CD4-positive, alpha-beta T cell treated with Interleukin-1 beta for 1 hour (primary cell): ENCODE measurements at regions not wholly inside any gene's neighbourhood (a gene's known extent, or its start where the extent isn't known, plus 50 kb on each side); places are given as distances from the start of the nearest gene placed in this dataset.
"Not testable (repeated sequence)": the region's sequence is repeated elsewhere in the genome, so short reads cannot be mapped to it uniquely, and the experiment has no call there.

ENCODE experiments used
- DNase-seq, 2 donors: peaks; one replicate each; pipeline ENCODE4 v3.0.0-alpha.2; 2020 to 2022

DNA sequence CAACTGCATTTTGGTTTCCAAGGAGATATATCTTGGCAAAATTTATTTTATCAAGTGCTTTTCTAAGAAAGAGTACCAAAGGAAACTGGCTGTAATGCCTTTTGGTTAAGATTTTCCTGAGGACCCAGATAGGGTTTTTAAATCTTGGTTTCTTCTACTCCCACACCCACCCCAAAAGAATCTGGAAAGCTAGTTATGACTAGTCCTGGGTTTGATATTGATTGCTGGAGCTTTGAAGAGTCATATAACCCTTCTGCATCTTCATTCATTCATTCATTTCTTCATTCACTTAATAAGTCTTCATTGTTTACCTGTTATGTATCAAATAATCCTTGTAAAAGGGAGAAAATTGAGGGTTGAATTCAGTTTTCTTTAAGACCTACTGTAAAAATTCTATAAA is 425.2 kb downstream of the PCNX1 start:
- DNase-seq = no peak

- DNase-seq = no peak
Measured at GRCh38 chr14:71333705-71334104, 426.4 kb downstream of the PCNX1 start.

DNA sequence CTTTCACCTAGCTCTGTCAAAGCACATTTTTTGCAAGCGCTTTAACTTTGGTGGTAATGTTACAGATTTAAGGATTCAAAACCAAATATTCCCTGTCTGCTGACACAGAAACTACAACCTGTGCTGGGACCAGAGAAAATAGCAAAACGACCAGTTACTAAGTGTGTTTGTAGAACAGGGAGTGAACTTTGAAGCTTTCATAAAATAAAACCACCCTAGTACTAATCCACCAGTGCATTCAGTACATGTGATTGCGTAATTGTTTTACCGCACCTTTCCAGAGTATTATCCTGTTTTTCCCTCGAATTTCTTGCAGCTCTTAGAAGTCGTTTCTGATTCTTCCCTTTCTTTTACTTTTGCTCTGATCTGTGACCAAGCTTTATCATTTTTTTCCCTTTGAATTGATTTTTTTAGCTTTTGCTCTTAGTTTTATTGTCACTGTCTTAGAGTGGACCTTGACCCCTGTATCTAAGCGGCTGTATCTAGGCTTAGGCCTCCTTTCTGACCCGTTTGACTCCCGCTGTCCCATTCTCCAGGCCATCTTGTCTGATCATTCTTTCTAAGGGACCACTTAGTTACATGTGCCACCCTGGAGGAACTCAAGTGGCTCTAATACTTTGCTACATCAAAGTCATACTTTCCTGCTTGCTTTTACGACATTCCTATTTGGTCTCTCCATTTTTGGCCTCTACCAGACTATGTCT is 429.4 kb downstream of the PCNX1 start:
- no peak for DNase-seq

GRCh38 chr14:71338153-71338552 is 430.9 kb downstream of the PCNX1 start:
- DNase-seq = no peak

GRCh38 chr14:71339650-71340415 is 432.6 kb downstream of the PCNX1 start:
- DNase-seq = no peak

GRCh38 chr14:71341156-71341555 is 433.9 kb downstream of the PCNX1 start:
- no peak for DNase-seq

GRCh38 chr14:71343724-71344123 is 436.5 kb downstream of the PCNX1 start:
- DNase-seq = no peak

DNA sequence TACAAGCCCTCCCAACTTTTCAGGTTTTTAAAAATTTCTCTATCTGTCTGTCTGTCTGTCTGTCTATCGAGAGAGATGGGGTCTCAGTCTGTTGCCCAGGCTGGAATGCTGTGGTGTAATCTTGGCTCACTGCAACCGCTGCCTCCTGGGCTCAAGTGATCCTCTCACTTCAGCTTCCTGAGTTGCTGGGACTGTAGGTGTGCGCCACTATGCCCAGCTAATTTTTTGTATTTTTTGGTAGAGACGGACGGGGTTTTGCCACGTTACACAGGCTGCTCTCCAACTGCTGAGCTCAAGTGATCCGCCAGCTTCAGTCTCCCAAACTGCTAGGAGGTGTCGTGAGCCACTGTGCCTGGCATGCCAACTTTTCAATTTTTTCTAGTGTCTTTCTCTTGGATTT is 437.2 kb downstream of the PCNX1 start:
- no peak for DNase-seq

- DNase-seq = peak in 1 of 2 donors; percentile 25
Measured at GRCh38 chr14:71346685-71347084, 439.4 kb downstream of the PCNX1 start.

GRCh38 chr14:71348394-71348793 is 441.1 kb downstream of the PCNX1 start:
- no peak for DNase-seq

GRCh38 chr14:71348817-71349216 is 441.6 kb downstream of the PCNX1 start:
- no peak for DNase-seq

DNA sequence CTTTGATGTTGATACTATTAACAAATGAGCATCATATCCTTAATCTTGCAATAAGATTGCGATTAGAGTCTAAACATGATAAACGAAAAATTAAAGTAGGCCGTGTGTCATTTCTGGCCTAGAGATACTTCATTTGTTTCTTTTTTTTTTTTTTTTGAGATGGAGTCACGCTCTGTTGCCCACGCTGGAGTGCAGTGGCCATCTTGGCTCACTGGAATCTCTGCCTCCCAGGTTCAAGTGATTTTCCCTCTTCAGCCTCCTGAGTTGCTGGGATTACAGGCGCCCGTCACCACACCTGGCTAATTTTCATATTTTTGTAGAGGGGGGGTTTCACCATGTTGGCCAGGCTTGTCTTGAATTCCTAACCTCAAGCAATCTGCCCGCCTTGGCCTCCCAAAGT is 446.9 kb downstream of the PCNX1 start:
- no peak for DNase-seq

GRCh38 chr14:71354801-71355200 is 447.5 kb downstream of the PCNX1 start:
- no peak for DNase-seq

DNA sequence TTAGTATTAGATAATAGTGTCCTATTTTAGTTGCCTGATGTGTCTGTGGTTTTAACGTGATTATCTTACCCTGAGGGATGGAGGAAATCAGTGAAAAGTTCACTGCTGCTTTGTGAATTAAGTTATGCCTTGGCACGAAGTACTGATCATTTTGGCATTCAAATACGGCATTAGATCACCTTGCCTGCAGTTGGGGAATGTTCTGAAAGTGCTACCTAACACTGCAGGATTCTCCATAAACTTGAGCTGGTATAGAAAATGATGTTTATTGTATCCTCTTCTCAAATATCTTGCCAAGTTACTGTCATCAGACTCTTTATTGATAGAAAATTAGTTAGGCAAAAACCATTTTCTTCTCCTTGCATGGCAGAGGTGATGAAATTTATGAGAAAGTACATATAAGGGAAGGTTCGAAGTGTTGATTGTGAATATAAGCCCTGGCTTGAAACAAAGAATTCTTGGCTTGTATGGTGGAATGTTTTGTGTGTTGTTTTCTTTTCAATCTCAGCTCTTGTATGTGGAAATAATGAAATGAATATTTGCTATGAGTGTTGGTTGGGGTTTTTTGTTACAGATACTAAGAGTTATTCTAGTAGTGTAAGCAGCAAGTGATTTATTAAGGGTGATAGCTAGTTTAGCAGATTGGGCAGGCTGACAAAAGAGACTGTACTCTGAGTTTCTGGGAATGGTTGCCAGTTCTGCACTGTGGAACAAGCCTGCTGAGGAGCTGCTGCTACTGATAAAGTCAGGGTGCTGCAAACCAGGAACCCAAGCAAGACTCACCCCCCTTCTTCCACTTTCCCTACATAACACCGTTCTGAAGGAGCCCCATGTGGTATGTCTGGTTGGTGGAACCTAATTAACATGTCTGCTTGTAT is 448.3 kb downstream of the PCNX1 start:
- peak in 1 of 2 donors; percentile 59 for DNase-seq

DNA sequence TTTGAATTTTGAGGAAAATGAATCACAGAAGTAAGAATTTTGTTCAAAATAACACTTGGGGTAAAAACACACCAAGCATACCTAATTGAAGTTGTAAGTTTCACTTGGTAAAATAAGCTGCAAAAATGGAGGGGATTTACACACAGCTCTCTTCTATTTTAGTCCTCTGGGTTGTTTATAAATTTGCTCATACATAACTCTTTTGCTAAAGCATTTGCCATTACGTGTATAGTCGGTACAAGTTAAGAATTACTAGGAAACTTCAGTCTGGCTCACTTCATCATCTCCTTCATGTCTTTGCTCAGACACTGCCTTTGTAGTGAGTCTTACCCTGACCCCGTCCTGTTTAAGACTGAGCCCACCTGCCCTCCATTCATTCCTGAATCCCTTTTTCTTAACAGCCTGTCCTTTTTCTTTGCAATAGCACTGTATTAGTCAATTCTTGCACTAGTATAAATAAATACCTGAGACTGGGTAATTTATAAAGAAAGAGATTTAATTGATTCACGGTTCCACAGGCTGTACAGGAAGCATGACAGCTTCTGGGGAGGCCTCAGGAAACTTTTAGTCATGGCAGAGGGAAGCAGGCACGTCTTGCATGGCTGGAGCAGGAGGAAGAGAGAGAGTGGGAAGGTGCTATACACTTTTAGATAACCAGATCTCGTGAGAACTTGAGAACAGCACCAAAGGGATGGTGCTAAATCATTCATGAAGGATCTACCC is 451.1 kb downstream of the PCNX1 start:
- DNase-seq = peak in 1 of 2 donors; percentile 32

- not testable (repeated sequence) for DNase-seq
Measured at GRCh38 chr14:71358932-71359421, 451.7 kb downstream of the PCNX1 start.

DNA sequence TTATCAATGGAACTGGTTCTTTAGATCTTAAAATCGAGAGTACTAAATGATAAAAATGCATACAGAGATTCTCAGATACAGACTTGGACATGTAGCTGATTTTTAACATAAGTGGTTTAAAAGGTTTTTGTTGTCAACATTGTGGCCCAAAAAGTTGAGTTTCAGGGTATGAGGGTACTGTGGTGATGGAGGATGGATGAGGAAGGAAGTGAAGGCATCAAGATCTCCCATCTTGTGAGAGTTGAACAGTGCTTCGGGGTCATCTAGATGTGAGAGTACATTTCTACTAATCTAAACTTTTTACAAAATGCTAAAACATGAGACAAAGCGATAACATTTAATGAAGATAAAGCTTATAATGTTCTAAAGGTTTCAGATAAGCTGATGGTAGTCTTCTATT is 452.6 kb downstream of the PCNX1 start:
- DNase-seq = no peak

DNA sequence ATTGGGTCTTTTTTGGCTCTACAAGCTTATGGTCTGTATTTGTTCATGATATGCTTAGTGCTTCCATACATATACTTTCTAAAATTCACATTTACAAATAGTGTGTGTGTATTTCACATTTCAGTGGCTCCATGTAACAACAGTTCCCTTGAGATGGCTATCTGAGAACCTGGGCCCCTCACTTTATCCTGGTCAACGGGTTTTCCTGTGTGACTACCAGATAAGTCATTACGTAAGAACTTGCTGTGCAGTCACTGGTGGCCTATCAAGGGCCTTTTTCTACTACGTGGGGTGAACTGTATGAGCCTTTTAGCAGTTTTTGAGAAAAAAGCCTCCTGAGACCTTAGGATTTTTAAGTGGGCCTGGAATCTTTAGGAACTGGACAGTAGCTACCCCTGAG is 454.1 kb downstream of the PCNX1 start:
- peak in 1 of 2 donors; percentile 51 for DNase-seq

DNA sequence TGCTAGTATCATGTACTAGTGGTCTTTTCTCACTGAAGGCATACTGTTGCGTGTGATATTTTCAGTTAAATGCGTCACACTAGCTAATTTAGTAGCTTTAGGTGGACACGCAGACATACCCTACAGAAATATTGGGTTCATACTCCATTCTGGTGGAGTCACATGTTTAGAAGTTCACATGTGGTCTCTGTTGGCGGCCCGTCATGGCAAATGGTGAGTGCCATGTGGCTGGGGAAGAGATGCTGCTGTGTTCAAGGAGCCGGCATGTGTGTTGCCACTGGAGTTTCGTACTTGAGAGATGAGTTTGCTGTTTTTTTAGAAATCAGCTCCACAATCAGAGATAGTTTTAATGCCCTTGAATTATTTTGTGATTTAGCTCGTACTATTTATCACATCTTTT is 454.6 kb downstream of the PCNX1 start:
- DNase-seq = no peak

DNA sequence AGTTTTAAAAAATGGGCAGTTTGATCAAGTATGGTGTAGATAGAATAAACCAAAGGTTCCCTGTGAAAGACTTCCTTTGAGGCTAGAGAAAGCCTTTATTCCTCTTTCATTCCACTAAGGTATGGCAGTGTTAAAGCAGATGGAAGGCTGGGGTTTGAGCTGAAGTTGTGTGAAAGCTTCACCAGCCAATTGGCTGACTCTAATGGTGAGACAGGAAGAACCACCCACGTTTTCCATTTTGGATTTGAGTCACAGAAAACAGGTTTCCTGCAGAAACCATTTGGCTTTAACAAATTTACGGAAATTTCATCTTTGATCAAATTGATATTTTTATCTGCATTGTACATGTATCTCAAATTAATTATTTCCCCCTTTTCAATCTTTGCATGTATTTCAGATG is 455.0 kb downstream of the PCNX1 start:
- DNase-seq = no peak

DNA sequence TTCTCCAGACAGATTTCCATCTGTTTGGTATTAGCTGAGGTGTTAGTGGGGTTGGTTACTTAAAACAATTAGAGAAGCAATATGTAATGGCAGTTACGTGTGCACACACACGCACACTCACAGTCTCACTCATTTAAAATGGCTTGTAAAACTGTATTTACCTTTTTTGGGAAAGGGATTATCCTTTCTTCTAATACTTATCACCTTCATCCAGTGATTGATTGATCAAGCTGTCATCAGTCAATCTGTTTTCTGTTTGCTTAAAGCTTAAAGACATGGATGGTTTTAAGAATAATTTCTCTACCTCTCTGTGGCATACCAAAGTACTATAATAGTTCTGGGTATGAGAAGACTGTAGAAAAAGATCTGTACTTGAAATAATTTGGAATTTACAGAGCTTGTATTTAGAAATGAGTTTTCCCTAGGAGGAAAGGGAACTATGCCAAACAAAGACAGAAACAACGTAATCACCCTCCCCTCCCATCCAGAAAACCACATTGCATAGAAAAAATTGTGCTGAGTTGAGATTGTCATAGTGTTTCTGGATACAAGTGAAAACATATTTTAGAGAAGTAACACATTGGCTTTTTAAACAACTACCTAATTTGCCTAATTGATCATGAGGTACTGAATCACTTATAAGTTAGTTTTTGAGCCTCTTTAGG is 455.8 kb downstream of the PCNX1 start:
- DNase-seq = peak; percentile 15 to 41
